PC-9 (cell line): ENCODE measurements at regions not wholly inside any gene's neighbourhood (a gene's known extent, or its start where the extent isn't known, plus 50 kb on each side); places are given as distances from the start of the nearest gene placed in this dataset.

Source experiments
- EZH2 ChIP-seq: fragments of 200-600 bp; sonication (generic); IDR thresholded peaks from 2 replicates; pipeline ENCODE4 v1.8.0; 2017; ENCODE audit warnings: antibody characterized with exemption, low read depth
- TF ChIP-seq, protein P1 (sequence below): fragments of 200-600 bp; sonication (generic); conservative IDR thresholded peaks from 2 replicates; pipeline ENCODE4 v1.6.1; 2017; ENCODE audit warnings: mixed run types, antibody characterized with exemption, mild to moderate bottlenecking, moderate library complexity

DNA sequence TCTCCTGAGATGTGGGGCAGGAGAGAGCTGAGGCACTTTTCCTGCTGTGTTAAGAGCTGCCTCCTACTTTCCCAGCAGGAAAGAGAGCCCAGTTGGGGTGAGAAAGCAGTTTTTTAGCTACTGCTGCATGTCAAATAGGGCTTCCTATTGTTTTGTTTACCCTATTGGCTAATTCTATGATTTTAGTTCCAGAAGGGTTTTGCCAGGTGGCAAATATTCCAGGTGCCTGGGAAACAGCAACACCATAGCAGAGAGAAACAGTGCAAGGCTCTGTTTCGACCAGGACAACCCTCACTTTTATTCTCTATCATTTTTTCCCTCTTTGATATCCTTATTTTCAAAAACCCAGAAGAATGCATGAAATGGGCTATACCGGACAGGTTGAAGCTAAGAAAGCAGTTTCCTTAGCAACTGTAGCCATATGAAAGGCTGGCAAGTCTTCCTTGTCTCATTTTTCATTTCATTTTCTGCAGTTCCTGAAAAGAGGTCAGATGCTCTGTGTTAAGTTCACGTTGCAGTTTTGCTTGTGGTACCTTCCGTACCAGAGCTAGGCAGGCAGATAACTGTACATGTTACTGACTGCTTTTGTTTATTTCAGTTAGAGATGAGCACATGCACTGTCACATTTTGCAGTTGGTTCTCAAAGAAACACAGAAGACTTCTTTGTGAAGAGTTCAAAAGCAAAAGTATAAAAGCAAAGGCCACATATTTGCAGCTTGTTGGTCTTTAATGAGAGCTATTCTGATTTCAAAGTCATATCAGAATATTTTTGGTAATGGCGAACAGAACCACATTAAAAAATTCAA lies 84.8 kb downstream of the AQP4 start:
- TF ChIP-seq EZH2: no peak
- TF ChIP-seq, protein P1, sequence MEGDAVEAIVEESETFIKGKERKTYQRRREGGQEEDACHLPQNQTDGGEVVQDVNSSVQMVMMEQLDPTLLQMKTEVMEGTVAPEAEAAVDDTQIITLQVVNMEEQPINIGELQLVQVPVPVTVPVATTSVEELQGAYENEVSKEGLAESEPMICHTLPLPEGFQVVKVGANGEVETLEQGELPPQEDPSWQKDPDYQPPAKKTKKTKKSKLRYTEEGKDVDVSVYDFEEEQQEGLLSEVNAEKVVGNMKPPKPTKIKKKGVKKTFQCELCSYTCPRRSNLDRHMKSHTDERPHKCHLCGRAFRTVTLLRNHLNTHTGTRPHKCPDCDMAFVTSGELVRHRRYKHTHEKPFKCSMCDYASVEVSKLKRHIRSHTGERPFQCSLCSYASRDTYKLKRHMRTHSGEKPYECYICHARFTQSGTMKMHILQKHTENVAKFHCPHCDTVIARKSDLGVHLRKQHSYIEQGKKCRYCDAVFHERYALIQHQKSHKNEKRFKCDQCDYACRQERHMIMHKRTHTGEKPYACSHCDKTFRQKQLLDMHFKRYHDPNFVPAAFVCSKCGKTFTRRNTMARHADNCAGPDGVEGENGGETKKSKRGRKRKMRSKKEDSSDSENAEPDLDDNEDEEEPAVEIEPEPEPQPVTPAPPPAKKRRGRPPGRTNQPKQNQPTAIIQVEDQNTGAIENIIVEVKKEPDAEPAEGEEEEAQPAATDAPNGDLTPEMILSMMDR: no peak
